Keratinocyte (primary cell): ENCODE measurements at regions not wholly inside any gene's neighbourhood (a gene's known extent, or its start where the extent isn't known, plus 50 kb on each side); places are given as distances from the start of the nearest gene placed in this dataset.

Experiments
- DNase-seq: peaks from one replicate; pipeline ENCODE4 v3.0.0-alpha.2; 2011; ENCODE audit warnings: low read depth, missing footprints, low spot score
- FAIRE-seq: peaks from 2 replicates; lab custom pipeline; 2011; peaks lifted over from hg19 to GRCh38; lab: Jason Lieb, UNC
- H2AFZ ChIP-seq: 2 replicates; pipeline ENCODE4 v1.6.0; 2012; ENCODE audit warnings: low read length, control low read depth, inconsistent platforms; ENCODE audit not compliant: control insufficient read depth
- H3K27ac ChIP-seq: 2 replicates; pipeline ENCODE4 v1.5.1; 2011; ENCODE audit warnings: low read length; ENCODE audit not compliant: control insufficient read depth, insufficient read depth
- H3K27me3 ChIP-seq: 3 replicates; pipeline ENCODE4 v1.6.0; 2011; ENCODE audit warnings: low read length; ENCODE audit not compliant: control insufficient read depth, insufficient read depth; ENCODE audit errors: extremely low read depth
- H3K36me3 ChIP-seq, 2 experiments: 2 replicates in 1 of 2; 3 replicates in 1 of 2; pipeline ENCODE4 v1.5.1; 2011; ENCODE audit warnings: low read length in 2 of 2, mild to moderate bottlenecking in 1 of 2; ENCODE audit not compliant: control insufficient read depth in 2 of 2, insufficient read depth in 2 of 2; ENCODE audit errors: extremely low read depth in 1 of 2
- H3K4me1 ChIP-seq: 3 replicates; pipeline ENCODE4 v1.5.1; 2011; ENCODE audit warnings: low read length; ENCODE audit not compliant: control insufficient read depth, insufficient read depth; ENCODE audit errors: extremely low read depth
- H3K4me2 ChIP-seq: 3 replicates; pipeline ENCODE4 v1.6.0; 2011; ENCODE audit warnings: low read depth, low read length; ENCODE audit not compliant: control insufficient read depth, insufficient read depth; ENCODE audit errors: extremely low read depth
- H3K4me3 ChIP-seq, 3 experiments: fragments of 200-600 bp in 1 of 3; sonication (generic) in 1 of 3; 2 replicates in 2 of 3; 3 replicates in 1 of 3; pipeline ENCODE4 v1.5.1; 2011 to 2016; ENCODE audit warnings: low read length in 3 of 3, mild to moderate bottlenecking in 3 of 3, control low read depth in 2 of 3, inconsistent platforms in 1 of 3, low read depth in 1 of 3, mixed read lengths in 1 of 3, mixed run types in 1 of 3, moderate library complexity in 1 of 3; ENCODE audit not compliant: control insufficient read depth in 2 of 3, insufficient read depth in 2 of 3; ENCODE audit errors: extremely low read depth in 1 of 3
- H3K79me2 ChIP-seq: 2 replicates; pipeline ENCODE4 v1.6.0; 2012; ENCODE audit warnings: low read length; ENCODE audit not compliant: control insufficient read depth, insufficient read depth
- H3K9ac ChIP-seq: 3 replicates; pipeline ENCODE4 v1.6.0; 2011; ENCODE audit warnings: low read length; ENCODE audit not compliant: control insufficient read depth, insufficient read depth; ENCODE audit errors: extremely low read depth
- H3K9me1 ChIP-seq: 3 replicates; pipeline ENCODE4 v1.6.0; 2011; ENCODE audit warnings: low read length; ENCODE audit not compliant: control insufficient read depth, insufficient read depth; ENCODE audit errors: extremely low read depth
- H3K9me3 ChIP-seq: 2 replicates; pipeline ENCODE4 v1.5.1; 2012; ENCODE audit warnings: low read depth, low read length; ENCODE audit not compliant: control insufficient read depth
- H4K20me1 ChIP-seq: 3 replicates; pipeline ENCODE4 v1.6.0; 2011; ENCODE audit warnings: low read length; ENCODE audit not compliant: control insufficient read depth, insufficient read depth; ENCODE audit errors: extremely low read depth
- EZH2 ChIP-seq: IDR thresholded peaks from one replicate; pipeline ENCODE4 v1.6.1; 2012; ENCODE audit warnings: inconsistent platforms, mild to moderate bottlenecking, low read length, moderate library complexity
- dilution Hi-C: fragments of 300-500 bp; cut with MboI; formaldehyde crosslinking; loops from one replicate; pipeline ENCODE4 v1.7.0; 2020; ENCODE audit warnings: low sequenced_read_pairs; ENCODE audit not compliant: extremely low pct_ligation_motif_present
- TF ChIP-seq, protein P1 (sequence below), 3 experiments: IDR thresholded peaks in 1 of 3; conservative IDR thresholded peaks in 1 of 3; optimal IDR thresholded peaks in 1 of 3; 2 replicates in 2 of 3; 3 replicates in 1 of 3; pipeline versions ENCODE3 to v1.5.1; 2011; ENCODE audit warnings: low read length in 3 of 3, mild to moderate bottlenecking in 3 of 3, moderate library complexity in 2 of 3, control low read depth in 1 of 3, inconsistent platforms in 1 of 3; ENCODE audit not compliant: insufficient read depth in 2 of 3; ENCODE audit errors: extremely low read depth in 1 of 3

DNA sequence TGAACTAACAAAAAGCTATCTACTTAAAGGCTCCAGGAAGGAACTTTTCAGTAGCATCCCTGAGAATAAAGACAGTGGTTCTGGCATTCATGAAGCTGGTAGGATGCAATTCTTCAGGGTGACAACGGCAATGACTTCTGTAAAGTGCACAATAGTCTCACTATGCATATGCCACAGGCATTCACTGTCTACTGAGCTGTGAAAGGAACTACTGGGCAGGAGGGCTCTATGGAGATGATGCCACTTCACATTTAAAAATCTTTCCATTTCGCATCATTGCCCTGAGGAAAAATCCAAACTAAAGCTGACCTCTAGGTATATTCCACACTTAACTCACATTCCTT lies 2020.6 kb upstream of the PCDH20 start:
- Histone ChIP-seq H2AFZ (no peak overlapping the region), H3K27me3 (no peaks in the 10 kb centered on the region), H3K9me1 (no peaks in the 10 kb centered on the region), H3K36me3 (no peaks in the 10 kb centered on the region), H3K27ac (no peak overlapping the region), H3K4me2 (no peak overlapping the region), H3K79me2 (no peaks in the 10 kb centered on the region), H4K20me1 (no peaks in the 10 kb centered on the region), H3K4me1 (no peaks in the 10 kb centered on the region), H3K4me3 (no peak overlapping the region), H3K9ac (no peak overlapping the region), H3K9me3 (peaks cover 2% of the 10 kb centered on the region)
- FAIRE-seq (no peak), DNase-seq (no peak)
- dilution Hi-C loops = no loop called here
- no peak for TF ChIP-seq EZH2
- TF ChIP-seq, protein P1, sequence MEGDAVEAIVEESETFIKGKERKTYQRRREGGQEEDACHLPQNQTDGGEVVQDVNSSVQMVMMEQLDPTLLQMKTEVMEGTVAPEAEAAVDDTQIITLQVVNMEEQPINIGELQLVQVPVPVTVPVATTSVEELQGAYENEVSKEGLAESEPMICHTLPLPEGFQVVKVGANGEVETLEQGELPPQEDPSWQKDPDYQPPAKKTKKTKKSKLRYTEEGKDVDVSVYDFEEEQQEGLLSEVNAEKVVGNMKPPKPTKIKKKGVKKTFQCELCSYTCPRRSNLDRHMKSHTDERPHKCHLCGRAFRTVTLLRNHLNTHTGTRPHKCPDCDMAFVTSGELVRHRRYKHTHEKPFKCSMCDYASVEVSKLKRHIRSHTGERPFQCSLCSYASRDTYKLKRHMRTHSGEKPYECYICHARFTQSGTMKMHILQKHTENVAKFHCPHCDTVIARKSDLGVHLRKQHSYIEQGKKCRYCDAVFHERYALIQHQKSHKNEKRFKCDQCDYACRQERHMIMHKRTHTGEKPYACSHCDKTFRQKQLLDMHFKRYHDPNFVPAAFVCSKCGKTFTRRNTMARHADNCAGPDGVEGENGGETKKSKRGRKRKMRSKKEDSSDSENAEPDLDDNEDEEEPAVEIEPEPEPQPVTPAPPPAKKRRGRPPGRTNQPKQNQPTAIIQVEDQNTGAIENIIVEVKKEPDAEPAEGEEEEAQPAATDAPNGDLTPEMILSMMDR (optimal IDR thresholded peaks at IDR 0.05 in 1 of 3, IDR thresholded peaks at IDR 0.05 in 1 of 3, conservative IDR thresholded peaks at IDR 0.05 in 1 of 3; ENCODE audit: extremely low read depth in 1 of 3, insufficient read depth in 2 of 3, low read length in 3 of 3) = no peak

- FAIRE-seq = no peak
- H3K4me2 ChIP-seq = no peak overlapping the region
These were observed 2020.1 kb upstream of the PCDH20 start for GRCh38 chr13:63435667-63436324.

More at GRCh38 chr13:63435667-63436324, 2020.1 kb upstream of the PCDH20 start:
- no peak overlapping the region for H3K9ac ChIP-seq
- H3K27me3 ChIP-seq = no peaks in the 10 kb centered on the region
- H3K79me2 ChIP-seq = no peaks in the 10 kb centered on the region
- no peaks in the 10 kb centered on the region for H4K20me1 ChIP-seq
- no peaks in the 10 kb centered on the region for H3K4me1 ChIP-seq
- peaks cover 2% of the 10 kb centered on the region for H3K9me3 ChIP-seq
- H3K27ac ChIP-seq = no peak overlapping the region
- TF ChIP-seq EZH2 = no peak
- TF ChIP-seq, protein P1 (optimal IDR thresholded peaks at IDR 0.05 in 1 of 3, IDR thresholded peaks at IDR 0.05 in 1 of 3, conservative IDR thresholded peaks at IDR 0.05 in 1 of 3; ENCODE audit: extremely low read depth in 1 of 3, insufficient read depth in 2 of 3, low read length in 3 of 3) = no peak
- H2AFZ ChIP-seq = no peak overlapping the region
- dilution Hi-C loops = no loop called here
- no peaks in the 10 kb centered on the region for H3K36me3 ChIP-seq
- H3K9me1 ChIP-seq = no peaks in the 10 kb centered on the region
- no peak overlapping the region for H3K4me3 ChIP-seq
- no peak for DNase-seq
